Esophagus squamous epithelium (tissue), 4 donors: ENCODE measurements at regions not wholly inside any gene's neighbourhood (a gene's known extent, or its start where the extent isn't known, plus 50 kb on each side); places are given as distances from the start of the nearest gene placed in this dataset.
"Not testable (repeated sequence)": the region's sequence is repeated elsewhere in the genome, so short reads cannot be mapped to it uniquely, and the experiment has no call there.

Experiments used
- POLR2A ChIP-seq, 4 donors: fragments of 450-650 bp; IDR thresholded peaks; one replicate each; pipeline ENCODE4 v1.6.1; 2017; ENCODE audit warnings: antibody characterized with exemption in 4 of 4, mild to moderate bottlenecking in 4 of 4, moderate library complexity in 3 of 4
- TF ChIP-seq, protein P1 (sequence below), 6 experiments: fragments of 450-650 bp in 4 of 6; fragments of 200-600 bp in 2 of 6; sonication (generic) in 2 of 6; IDR thresholded peaks; one replicate each; pipeline ENCODE4 v1.5.1; 2016 to 2019; ENCODE audit warnings: antibody characterized with exemption in 6 of 6, mild to moderate bottlenecking in 4 of 6, moderate library complexity in 4 of 6

GRCh38 chr1:121092329-121092968 is 91.7 kb downstream of the FAM72B start:
- TF ChIP-seq, protein P1, sequence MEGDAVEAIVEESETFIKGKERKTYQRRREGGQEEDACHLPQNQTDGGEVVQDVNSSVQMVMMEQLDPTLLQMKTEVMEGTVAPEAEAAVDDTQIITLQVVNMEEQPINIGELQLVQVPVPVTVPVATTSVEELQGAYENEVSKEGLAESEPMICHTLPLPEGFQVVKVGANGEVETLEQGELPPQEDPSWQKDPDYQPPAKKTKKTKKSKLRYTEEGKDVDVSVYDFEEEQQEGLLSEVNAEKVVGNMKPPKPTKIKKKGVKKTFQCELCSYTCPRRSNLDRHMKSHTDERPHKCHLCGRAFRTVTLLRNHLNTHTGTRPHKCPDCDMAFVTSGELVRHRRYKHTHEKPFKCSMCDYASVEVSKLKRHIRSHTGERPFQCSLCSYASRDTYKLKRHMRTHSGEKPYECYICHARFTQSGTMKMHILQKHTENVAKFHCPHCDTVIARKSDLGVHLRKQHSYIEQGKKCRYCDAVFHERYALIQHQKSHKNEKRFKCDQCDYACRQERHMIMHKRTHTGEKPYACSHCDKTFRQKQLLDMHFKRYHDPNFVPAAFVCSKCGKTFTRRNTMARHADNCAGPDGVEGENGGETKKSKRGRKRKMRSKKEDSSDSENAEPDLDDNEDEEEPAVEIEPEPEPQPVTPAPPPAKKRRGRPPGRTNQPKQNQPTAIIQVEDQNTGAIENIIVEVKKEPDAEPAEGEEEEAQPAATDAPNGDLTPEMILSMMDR (IDR thresholded peaks at IDR 0.05): not testable (repeated sequence)
- not testable (repeated sequence) for TF ChIP-seq POLR2A (IDR thresholded peaks at IDR 0.05)
